HCT116 (cell line): ENCODE measurements at regions not wholly inside any gene's neighbourhood (a gene's known extent, or its start where the extent isn't known, plus 50 kb on each side); places are given as distances from the start of the nearest gene placed in this dataset.

Experiments used
- ATAC-seq: fragments of 200-7000 bp; cut with Tn5 transposase; 2 replicates; pipeline ENCODE4 v1.9.1; 2020; ENCODE audit warnings: mild to moderate bottlenecking, moderate library complexity
- BruUV-seq: library from RNA; stranded (reverse); fragments of 400-500 nt; replicated peaks from 2 replicates; lab custom pipeline; 2021; lab: Mats Ljungman, UMichigan
- CTCF ChIA-PET: fragments of 300-600 bp; sonication (Branson Sonifier 250); formaldehyde crosslinking; loops from one replicate; lab custom pipeline; 2021; ENCODE audit warnings: antibody characterized with exemption; lab: Charles Lee
- POLR2A ChIA-PET: fragments of 300-600, 350-600 bp; sonication (Branson Sonifier 250); formaldehyde crosslinking; loops from one replicate; lab custom pipeline; 2021; ENCODE audit warnings: antibody characterized with exemption; lab: Charles Lee
- RAD21 ChIA-PET, 2 experiments: fragments of 300-600 bp; sonication (Branson Sonifier 250); formaldehyde crosslinking; loops; one replicate each; lab custom pipeline; 2023; ENCODE audit warnings: low total read pairs in 2 of 2; ENCODE audit not compliant: uncharacterized antibody in 2 of 2, unreplicated experiment in 2 of 2, low non-redundant PET in 1 of 2; lab: Charles Lee
- DNase-seq: peaks from one replicate; pipeline ENCODE4 v3.0.0-alpha.2; 2010; ENCODE audit warnings: low read depth, low spot score
- H2AFZ ChIP-seq: fragments of 200-600 bp; shearing (Covaris generic), sonication (generic); 2 replicates; pipeline ENCODE4 v1.6.1; 2017; ENCODE audit warnings: low read depth, mixed run types, mixed read lengths, antibody characterized with exemption, low read length; ENCODE audit not compliant: poor library complexity, severe bottlenecking
- H3K27ac ChIP-seq: 2 replicates; pipeline ENCODE4 v1.5.1; 2012; ENCODE audit warnings: low read depth, low read length
- H3K27me3 ChIP-seq: fragments of 200-600 bp; sonication (generic); 2 replicates; pipeline ENCODE4 v1.6.1; 2016; ENCODE audit warnings: mixed run types, low read length, mixed read lengths; ENCODE audit not compliant: insufficient read depth
- H3K36me3 ChIP-seq, 2 experiments: fragments of 200-500 bp in 1 of 2; fragments of 200-600 bp in 1 of 2; sonication (Bioruptor generic) in 1 of 2; sonication (generic) in 1 of 2; 2 replicates each; pipeline versions ENCODE4 v1.5.1 to v1.6.1; 2014 to 2016; ENCODE audit warnings: low read length in 2 of 2, inconsistent platforms in 1 of 2, mixed read lengths in 1 of 2, mixed run types in 1 of 2; ENCODE audit not compliant: insufficient read depth in 2 of 2, control insufficient read depth in 1 of 2
- H3K4me1 ChIP-seq, 2 experiments: fragments of 200-600 bp in 1 of 2; sonication (generic) in 1 of 2; 2 replicates each; pipeline versions ENCODE4 v1.5.1 to v1.6.1; 2012 to 2017; ENCODE audit warnings: low read length in 2 of 2, inconsistent platforms in 1 of 2, mild to moderate bottlenecking in 1 of 2, mixed read lengths in 1 of 2, mixed run types in 1 of 2, moderate library complexity in 1 of 2; ENCODE audit not compliant: insufficient read depth in 2 of 2, control insufficient read depth in 1 of 2
- H3K4me2 ChIP-seq: fragments of 200-600 bp; sonication (generic); 2 replicates; pipeline ENCODE4 v1.6.1; 2017; ENCODE audit warnings: mixed run types, low read length, mixed read lengths
- H3K4me3 ChIP-seq, 2 experiments: fragments of 200-600 bp in 1 of 2; sonication (generic) in 1 of 2; replicated peaks in 1 of 2; 2 replicates each; pipeline ENCODE4 v1.5.1; 2011 to 2016; ENCODE audit warnings: low read length in 2 of 2, control low read depth in 1 of 2, low read depth in 1 of 2, mild to moderate bottlenecking in 1 of 2, mixed read lengths in 1 of 2, mixed run types in 1 of 2
- H3K79me2 ChIP-seq: fragments of 200-600 bp; sonication (generic); 2 replicates; pipeline ENCODE4 v1.6.1; 2017; ENCODE audit warnings: mild to moderate bottlenecking, mixed run types, low read length, moderate library complexity, mixed read lengths; ENCODE audit not compliant: insufficient read depth
- H3K9ac ChIP-seq: fragments of 200-600 bp; sonication (generic); 2 replicates; pipeline ENCODE4 v1.6.1; 2016; ENCODE audit warnings: low read length, mixed read lengths
- H3K9me2 ChIP-seq: fragments of 200-600 bp; sonication (generic), shearing (Covaris generic); 2 replicates; pipeline ENCODE4 v1.6.1; 2017; ENCODE audit warnings: mixed run types, mild to moderate bottlenecking, moderate library complexity; ENCODE audit not compliant: insufficient read depth
- H3K9me3 ChIP-seq, 2 experiments: fragments of 200-500 bp in 1 of 2; fragments of 200-600 bp in 1 of 2; sonication (Bioruptor generic) in 1 of 2; sonication (generic) in 1 of 2; 2 replicates each; pipeline ENCODE4 v1.6.1; 2014 to 2017; ENCODE audit warnings: low read length in 2 of 2, mixed read lengths in 2 of 2, inconsistent platforms in 1 of 2, low read depth in 1 of 2, mild to moderate bottlenecking in 1 of 2, mixed run types in 1 of 2, moderate library complexity in 1 of 2; ENCODE audit not compliant: control insufficient read depth in 1 of 2, insufficient read depth in 1 of 2
- H4K20me1 ChIP-seq: fragments of 200-600 bp; sonication (generic), shearing (Covaris generic); 2 replicates; pipeline ENCODE4 v1.6.1; 2017; ENCODE audit warnings: mixed run types, mild to moderate bottlenecking, moderate library complexity; ENCODE audit not compliant: insufficient read depth
- ATF3 ChIP-seq: IDR thresholded peaks from 2 replicates; pipeline ENCODE4 v1.6.1; 2012
- CEBPB ChIP-seq: IDR thresholded peaks from 2 replicates; pipeline ENCODE4 v1.6.1; 2012; ENCODE audit warnings: low read depth
- CTCF ChIP-seq, 3 experiments: fragments of 200-600 bp in 1 of 3; sonication (generic) in 1 of 3; IDR thresholded peaks in 2 of 3; conservative IDR thresholded peaks in 1 of 3; 2 replicates each; pipeline ENCODE4 v1.5.1; 2012 to 2017; ENCODE audit warnings: low read depth in 2 of 3, low read length in 2 of 3, antibody characterized with exemption in 1 of 3, borderline replicate concordance in 1 of 3, control low read depth in 1 of 3, mild to moderate bottlenecking in 1 of 3, mixed read lengths in 1 of 3, mixed run types in 1 of 3, moderate library complexity in 1 of 3; ENCODE audit not compliant: insufficient read depth in 1 of 3
- EGR1 ChIP-seq: IDR thresholded peaks from 2 replicates; pipeline ENCODE4 v1.6.1; 2012; ENCODE audit warnings: low read depth
- EZH2 ChIP-seq: fragments of 200-600 bp; sonication (generic); IDR thresholded peaks from 2 replicates; pipeline ENCODE4 v1.6.1; 2017; ENCODE audit warnings: antibody characterized with exemption, mixed run types
- JUND ChIP-seq: IDR thresholded peaks from 2 replicates; pipeline ENCODE4 v1.6.1; 2012
- POLR2A ChIP-seq: IDR thresholded peaks from 2 replicates; pipeline ENCODE4 v1.7.0; 2011; ENCODE audit warnings: borderline replicate concordance; ENCODE audit not compliant: insufficient read depth, insufficient read length; ENCODE audit errors: extremely low read depth
- RAD21 ChIP-seq: IDR thresholded peaks from 2 replicates; pipeline ENCODE4 v1.6.1; 2012; ENCODE audit warnings: low read depth, mild to moderate bottlenecking
- SIN3A ChIP-seq: IDR thresholded peaks from 2 replicates; pipeline ENCODE4 v1.6.1; 2012; ENCODE audit warnings: low read depth
- SRF ChIP-seq: IDR thresholded peaks from 2 replicates; pipeline ENCODE4 v1.6.1; 2012; ENCODE audit warnings: low read depth
- YY1 ChIP-seq: IDR thresholded peaks from 2 replicates; pipeline ENCODE4 v1.6.1; 2011; ENCODE audit warnings: low read length, low read depth, moderate library complexity, mild to moderate bottlenecking; ENCODE audit not compliant: insufficient replicate concordance; ENCODE audit errors: extremely low read depth
- ZBTB33 ChIP-seq: IDR thresholded peaks from 2 replicates; pipeline ENCODE4 v1.6.1; 2011; ENCODE audit warnings: mild to moderate bottlenecking, low read length, moderate library complexity; ENCODE audit not compliant: insufficient replicate concordance; ENCODE audit errors: extremely low read depth
- ZFX ChIP-seq: fragments of 450-650 bp; IDR thresholded peaks from 2 replicates; pipeline ENCODE4 v1.6.1; 2017
- ZNF274 ChIP-seq: fragments of 200-500 bp; sonication (Bioruptor generic); IDR thresholded peaks from 2 replicates; pipeline ENCODE4 v1.6.1; 2014; ENCODE audit warnings: mild to moderate bottlenecking, low read depth, low read length, inconsistent platforms
- intact Hi-C: fragments of 100-400 bp; cut with micrococcal nuclease; formaldehyde crosslinking; loops from 2 replicates; pipeline ENCODE4 v1.10.0; 2022

GRCh38 chr16:79994418-79994817 lies 393.9 kb upstream of the MAF start:
- H3K4me3 ChIP-seq: no peak overlapping the region
- no peak overlapping the region for H2AFZ ChIP-seq
- no peak overlapping the region for H3K27ac ChIP-seq
- CTCF ChIA-PET: no interaction called here
- no peak overlapping the region for H3K4me2 ChIP-seq
- DNase-seq (no peak), ATAC-seq (no peak)
- H4K20me1 ChIP-seq: no peaks in the 10 kb centered on the region
- TF ChIP-seq CTCF (IDR thresholded peaks at IDR 0.05 in 2 of 3, conservative IDR thresholded peaks at IDR 0.05 in 1 of 3; ENCODE audit: borderline replicate concordance in 1 of 3, insufficient read depth in 1 of 3, low read depth in 2 of 3, low read length in 2 of 3): no peak
- TF ChIP-seq CEBPB: no peak
- H3K9me2 ChIP-seq: no peaks in the 10 kb centered on the region
- POLR2A ChIA-PET: no interaction called here
- no peak overlapping the region for H3K9ac ChIP-seq
- no peaks in the 10 kb centered on the region for H3K4me1 ChIP-seq
- no peaks in the 10 kb centered on the region for H3K36me3 ChIP-seq
- peaks cover 30 to 44% of the 10 kb centered on the region in 2 experiments; a peak in 2 of 4 replicates for H3K9me3 ChIP-seq
- no TSS peak for BruUV-seq
- no peaks in the 10 kb centered on the region for H3K27me3 ChIP-seq
- no peaks in the 10 kb centered on the region for H3K79me2 ChIP-seq
- intact Hi-C loops: no loop called here
- RAD21 ChIA-PET: no interaction called here

- ATAC-seq (no peak), DNase-seq (no peak)
- BruUV-seq: no TSS peak
- ChIA-PET POLR2A (no interaction called here), CTCF (no interaction called here), RAD21 (no interaction called here)
- Histone ChIP-seq H3K27me3 (no peaks in the 10 kb centered on the region), H3K9ac (no peak overlapping the region), H3K27ac (no peak overlapping the region), H4K20me1 (no peaks in the 10 kb centered on the region), H3K36me3 (no peaks in the 10 kb centered on the region), H3K4me2 (no peak overlapping the region), H2AFZ (no peak overlapping the region), H3K9me3 (peaks cover 32 to 50% of the 10 kb centered on the region in 2 experiments; a peak in 2 of 4 replicates), H3K79me2 (no peaks in the 10 kb centered on the region), H3K4me3 (no peak overlapping the region), H3K9me2 (no peaks in the 10 kb centered on the region), H3K4me1 (no peaks in the 10 kb centered on the region)
- intact Hi-C loops: no loop called here
- TF ChIP-seq ZNF274 (no peak), ZFX (no peak), RAD21 (no peak), EGR1 (no peak), CEBPB (no peak), SIN3A (no peak), ZBTB33 (no peak), SRF (no peak), YY1 (no peak), POLR2A (no peak), ATF3 (no peak), EZH2 (no peak), JUND (no peak)
- TF ChIP-seq, all 23 proteins: peak for 0
Measured at GRCh38 chr16:79993629-79994209, 393.2 kb upstream of the MAF start.
